ENCODE measurements at regions not wholly inside any gene's neighbourhood (a gene's known extent, or its start where the extent isn't known, plus 50 kb on each side); places are given as distances from the start of the nearest gene placed in this dataset.

- no peak for TF ChIP-seq CTCF (IDR thresholded peaks at IDR 0.05; ENCODE audit: low read length)
- no peak for TF ChIP-seq EZH2phosphoT487 (IDR thresholded peaks at IDR 0.05; ENCODE audit: low read length)
Observed at GRCh38 chr6:113647143-113647889, 209.8 kb upstream of the MARCKS start.

Measured in MM.1S (cell line).